ENCODE measurements at regions not wholly inside any gene's neighbourhood (a gene's known extent, or its start where the extent isn't known, plus 50 kb on each side); places are given as distances from the start of the nearest gene placed in this dataset.

DNA sequence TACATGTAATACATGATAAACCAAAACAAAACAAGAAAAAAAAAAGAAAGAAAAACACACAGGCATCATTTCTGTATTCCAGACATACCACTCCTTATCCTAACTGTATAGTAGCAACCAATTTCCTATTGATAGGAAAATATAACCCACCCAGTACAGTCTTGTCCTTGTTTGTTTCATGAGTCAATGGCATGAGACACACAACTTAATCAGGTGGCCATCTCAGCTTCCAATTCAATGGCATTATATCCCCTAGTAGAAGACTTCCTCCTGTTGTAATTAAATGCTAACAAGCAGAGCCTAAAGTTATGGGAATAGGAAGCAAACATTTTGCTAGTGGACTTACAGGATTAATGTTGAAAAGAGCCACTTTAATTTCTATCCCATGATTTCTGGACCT, 121.0 kb upstream of the NOL4 start:
- no peak for TF ChIP-seq POLR2A (IDR thresholded peaks at IDR 0.05)
- TF ChIP-seq, protein P1, sequence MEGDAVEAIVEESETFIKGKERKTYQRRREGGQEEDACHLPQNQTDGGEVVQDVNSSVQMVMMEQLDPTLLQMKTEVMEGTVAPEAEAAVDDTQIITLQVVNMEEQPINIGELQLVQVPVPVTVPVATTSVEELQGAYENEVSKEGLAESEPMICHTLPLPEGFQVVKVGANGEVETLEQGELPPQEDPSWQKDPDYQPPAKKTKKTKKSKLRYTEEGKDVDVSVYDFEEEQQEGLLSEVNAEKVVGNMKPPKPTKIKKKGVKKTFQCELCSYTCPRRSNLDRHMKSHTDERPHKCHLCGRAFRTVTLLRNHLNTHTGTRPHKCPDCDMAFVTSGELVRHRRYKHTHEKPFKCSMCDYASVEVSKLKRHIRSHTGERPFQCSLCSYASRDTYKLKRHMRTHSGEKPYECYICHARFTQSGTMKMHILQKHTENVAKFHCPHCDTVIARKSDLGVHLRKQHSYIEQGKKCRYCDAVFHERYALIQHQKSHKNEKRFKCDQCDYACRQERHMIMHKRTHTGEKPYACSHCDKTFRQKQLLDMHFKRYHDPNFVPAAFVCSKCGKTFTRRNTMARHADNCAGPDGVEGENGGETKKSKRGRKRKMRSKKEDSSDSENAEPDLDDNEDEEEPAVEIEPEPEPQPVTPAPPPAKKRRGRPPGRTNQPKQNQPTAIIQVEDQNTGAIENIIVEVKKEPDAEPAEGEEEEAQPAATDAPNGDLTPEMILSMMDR (IDR thresholded peaks at IDR 0.05) = no peak
- no peak overlapping the region for H3K27ac ChIP-seq

GRCh38 chr18:34350778-34351177, 126.1 kb upstream of the NOL4 start:
- Histone ChIP-seq H3K9me3 (no peaks in the 10 kb centered on the region), H3K27ac (no peak overlapping the region), H3K27me3 (no peaks in the 10 kb centered on the region), H3K4me3 (no peak overlapping the region), H3K4me1 (no peaks in the 10 kb centered on the region), H3K36me3 (no peaks in the 10 kb centered on the region)
- DNase-seq = no peak
- no peak for TF ChIP-seq POLR2A (IDR thresholded peaks at IDR 0.05)
- TF ChIP-seq, protein P1 (IDR thresholded peaks at IDR 0.05) = no peak
- intact Hi-C loops (cut with DNase I; ENCODE audit: low total_unique reads) = no loop called here

More for the DNA sequence above, 121.0 kb upstream of the NOL4 start:
- H3K9me3 ChIP-seq = no peaks in the 10 kb centered on the region
- intact Hi-C loops (cut with DNase I; ENCODE audit: low total_unique reads) = no loop called here
- DNase-seq = no peak
- H3K36me3 ChIP-seq = no peaks in the 10 kb centered on the region
- no peaks in the 10 kb centered on the region for H3K4me1 ChIP-seq
- H3K27me3 ChIP-seq = no peaks in the 10 kb centered on the region
- no peak overlapping the region for H3K4me3 ChIP-seq

GRCh38 chr18:34352385-34353163, 127.9 kb upstream of the NOL4 start:
- no peak overlapping the region for H3K27ac ChIP-seq
- H3K27me3 ChIP-seq = no peaks in the 10 kb centered on the region
- DNase-seq = no peak
- H3K4me3 ChIP-seq = no peak overlapping the region
- H3K36me3 ChIP-seq = no peaks in the 10 kb centered on the region
- no peaks in the 10 kb centered on the region for H3K4me1 ChIP-seq
- TF ChIP-seq POLR2A (IDR thresholded peaks at IDR 0.05) = no peak
- TF ChIP-seq, protein P1 (IDR thresholded peaks at IDR 0.05) = no peak
- no peaks in the 10 kb centered on the region for H3K9me3 ChIP-seq
- intact Hi-C loops (cut with DNase I; ENCODE audit: low total_unique reads) = no loop called here

GRCh38 chr18:34354351-34354750, 129.6 kb upstream of the NOL4 start:
- no peaks in the 10 kb centered on the region for H3K4me1 ChIP-seq
- H3K27ac ChIP-seq = no peak overlapping the region
- H3K27me3 ChIP-seq = no peaks in the 10 kb centered on the region
- no peak overlapping the region for H3K4me3 ChIP-seq
- TF ChIP-seq, protein P1 (IDR thresholded peaks at IDR 0.05) = no peak
- no peak for TF ChIP-seq POLR2A (IDR thresholded peaks at IDR 0.05)
- H3K9me3 ChIP-seq = no peaks in the 10 kb centered on the region
- H3K36me3 ChIP-seq = no peaks in the 10 kb centered on the region
- intact Hi-C loops (cut with DNase I; ENCODE audit: low total_unique reads) = no loop called here
- no peak for DNase-seq

GRCh38 chr18:34357944-34358580, 133.3 kb upstream of the NOL4 start:
- H3K9me3 ChIP-seq = no peaks in the 10 kb centered on the region
- no peak for DNase-seq
- H3K36me3 ChIP-seq = no peaks in the 10 kb centered on the region
- H3K4me1 ChIP-seq = no peaks in the 10 kb centered on the region
- TF ChIP-seq, protein P1 (IDR thresholded peaks at IDR 0.05) = no peak
- no peak for TF ChIP-seq POLR2A (IDR thresholded peaks at IDR 0.05)
- H3K4me3 ChIP-seq = no peak overlapping the region
- H3K27me3 ChIP-seq = no peaks in the 10 kb centered on the region
- H3K27ac ChIP-seq = no peak overlapping the region
- intact Hi-C loops (cut with DNase I; ENCODE audit: low total_unique reads) = no loop called here

Measured in uterus (tissue), 3 donors.